GM21367 (cell line): ENCODE measurements at regions not wholly inside any gene's neighbourhood (a gene's known extent, or its start where the extent isn't known, plus 50 kb on each side); places are given as distances from the start of the nearest gene placed in this dataset.
"Not testable (repeated sequence)": the region's sequence is repeated elsewhere in the genome, so short reads cannot be mapped to it uniquely, and the experiment has no call there.

Source experiments
- ATAC-seq: cut with Tn5 transposase; IDR thresholded peaks from one replicate; pipeline ENCODE4 v1.9.1; 2021; ENCODE audit not compliant: unreplicated experiment

DNA sequence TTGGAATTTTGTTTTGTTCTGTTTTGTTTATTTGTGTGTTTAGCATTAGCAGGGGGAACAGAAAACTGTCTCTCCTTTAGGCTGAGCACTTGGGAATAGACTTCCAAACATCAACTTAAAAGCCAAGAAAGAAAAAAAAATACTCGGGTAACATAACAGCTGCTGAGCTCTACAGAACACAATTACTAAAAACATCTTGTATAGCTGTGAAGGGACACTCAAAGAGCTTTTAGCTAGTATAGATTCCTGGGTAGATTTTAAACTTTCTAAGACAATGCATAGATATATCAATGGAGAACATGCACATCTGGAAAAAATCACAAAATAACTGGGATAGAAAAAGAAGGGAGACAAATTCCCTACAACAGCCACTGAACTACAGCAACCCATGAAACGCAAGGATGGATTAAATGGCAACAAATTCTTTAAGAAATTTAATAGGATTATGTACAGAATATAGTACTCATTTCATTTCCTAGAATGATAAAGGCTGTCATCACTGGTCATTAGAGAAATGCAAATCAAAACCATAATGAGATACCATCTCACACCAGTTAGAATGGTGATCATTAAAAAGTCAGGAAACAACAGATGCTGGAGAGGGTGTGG lies 174.3 kb upstream of the KRR1 start:
- no peak for ATAC-seq

DNA sequence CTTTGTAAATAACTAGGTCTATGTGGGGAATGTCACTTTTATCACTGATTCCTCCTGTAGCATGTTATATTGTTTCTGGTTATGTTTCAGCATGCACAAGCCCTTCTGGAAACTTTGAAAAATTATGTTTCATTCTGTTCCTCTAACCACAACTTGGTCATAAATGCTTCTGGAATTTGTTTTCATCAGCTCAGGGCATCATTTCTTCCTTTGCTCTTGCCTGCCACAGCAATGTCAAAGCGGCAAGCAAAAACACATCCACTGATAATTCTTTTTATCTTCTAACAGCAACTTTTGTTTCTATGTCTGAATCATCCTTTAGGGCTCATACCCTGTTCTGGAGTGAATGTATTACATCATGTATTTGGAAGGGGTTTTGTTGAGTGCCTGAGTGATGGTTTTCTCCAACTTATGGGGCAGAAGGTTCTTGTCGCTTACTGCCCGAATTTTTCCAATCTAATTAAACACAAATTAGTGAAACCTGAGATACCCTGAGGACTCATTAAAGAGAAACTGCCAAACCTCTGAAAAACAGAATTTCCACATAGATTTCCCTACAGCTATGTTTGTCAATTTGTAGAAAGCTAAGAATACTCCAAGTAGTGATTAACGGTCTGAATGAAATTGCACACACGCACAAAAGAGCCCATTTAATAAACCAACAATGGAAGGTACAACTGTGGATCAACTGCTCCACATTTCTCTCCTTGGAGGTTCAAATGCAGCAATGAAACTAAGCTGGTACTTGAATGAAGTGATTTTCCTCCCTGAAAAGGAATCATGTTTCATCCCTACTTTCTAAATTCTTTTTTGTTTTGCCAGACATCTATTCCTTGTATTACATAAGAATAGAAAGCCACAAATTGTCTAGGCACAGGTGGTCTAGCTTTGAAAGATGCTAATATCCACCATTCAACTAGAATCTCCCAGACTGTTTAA lies 173.5 kb upstream of the KRR1 start:
- ATAC-seq, result no peak

GRCh38 chr12:75683995-75684586 lies 172.7 kb upstream of the KRR1 start:
- ATAC-seq, result not testable (repeated sequence)

GRCh38 chr12:75683220-75683619 lies 171.8 kb upstream of the KRR1 start:
- ATAC-seq, result no peak

- ATAC-seq, result no peak
Measured at GRCh38 chr12:75677522-75677921, 166.1 kb upstream of the KRR1 start.

GRCh38 chr12:75674393-75674792 lies 163.0 kb upstream of the KRR1 start:
- ATAC-seq, result no peak

- no peak for ATAC-seq
Measured at GRCh38 chr12:75672200-75672599, 160.8 kb upstream of the KRR1 start.

DNA sequence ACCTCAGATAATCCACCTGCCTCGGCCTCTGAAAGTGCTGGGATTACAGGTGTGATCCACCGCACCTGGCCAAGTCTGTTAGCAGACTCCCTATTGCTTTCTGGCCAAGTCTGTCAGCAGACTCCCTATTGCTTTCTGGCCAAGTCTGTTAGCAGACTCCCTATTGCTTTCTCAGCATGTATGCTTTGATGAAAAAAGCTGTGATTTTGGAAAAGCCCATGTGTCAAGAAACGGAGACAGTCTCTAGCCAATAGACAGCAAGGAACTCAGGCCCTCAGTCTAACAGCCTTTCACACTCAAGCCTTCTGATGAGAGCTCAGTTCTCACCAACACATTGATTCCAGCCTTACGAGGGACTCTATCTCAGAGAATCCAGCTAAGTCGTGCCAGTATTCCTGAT lies 158.8 kb upstream of the KRR1 start:
- ATAC-seq, result no peak

GRCh38 chr12:75666939-75667334 lies 155.5 kb upstream of the KRR1 start:
- ATAC-seq, result no peak

DNA sequence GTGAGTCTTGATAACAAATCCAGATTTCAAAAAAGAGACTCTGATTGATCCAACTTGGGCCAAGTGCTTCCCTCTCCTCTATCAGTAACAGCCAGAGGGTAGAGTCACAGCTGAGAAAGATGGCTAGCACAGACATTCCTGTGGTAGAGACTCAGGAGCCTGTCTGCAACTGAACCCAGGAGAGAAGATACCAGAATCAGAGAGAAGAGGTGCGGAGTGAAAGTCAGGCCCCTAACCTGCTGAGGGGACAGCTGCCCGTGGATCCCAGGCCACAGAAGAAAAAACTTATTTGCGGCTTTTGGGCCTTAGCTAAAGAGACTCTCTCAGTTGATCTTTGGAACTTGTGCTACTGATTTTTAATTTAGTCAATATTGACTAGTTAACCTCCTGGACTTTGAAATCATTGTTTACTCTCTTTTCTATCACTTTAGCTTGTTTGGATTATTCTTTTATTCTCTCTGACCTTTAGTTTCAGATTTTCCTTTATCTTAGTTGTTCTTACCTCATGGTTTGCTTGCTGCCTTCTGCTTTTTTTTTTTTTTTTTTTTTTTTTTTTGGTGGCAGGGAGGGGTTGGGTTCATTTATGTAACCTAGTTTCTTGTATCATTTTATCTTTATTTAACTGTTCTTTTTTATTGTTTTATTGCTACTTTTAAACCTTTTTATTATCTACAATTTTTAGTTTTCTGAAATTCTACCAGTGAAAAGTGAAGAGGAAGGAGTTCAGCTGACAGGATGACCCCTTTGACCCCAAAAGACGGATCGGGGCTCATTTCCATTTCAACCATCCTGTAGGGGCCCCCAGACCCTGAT lies 154.9 kb upstream of the KRR1 start:
- ATAC-seq, result no peak

DNA sequence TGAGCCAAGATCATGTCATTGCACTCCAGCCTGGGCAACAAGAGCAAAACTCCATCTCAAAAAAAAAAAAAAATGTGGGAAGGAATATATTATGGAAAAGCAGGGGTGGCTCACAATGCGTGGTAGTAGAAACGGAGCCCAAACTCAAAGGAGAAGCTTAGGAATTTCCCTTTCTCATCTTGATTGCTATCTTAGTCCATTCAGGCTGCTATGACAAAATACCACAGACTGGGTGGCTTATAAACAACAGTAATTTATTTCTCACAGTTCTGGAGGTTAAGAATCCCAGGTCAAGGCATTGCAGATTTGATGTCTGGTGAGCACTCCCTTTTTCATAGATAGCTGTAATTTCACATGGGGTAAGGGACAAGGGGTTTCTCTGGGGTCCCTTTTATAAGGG lies 153.8 kb upstream of the KRR1 start:
- ATAC-seq, result no peak

- no peak for ATAC-seq
Measured at GRCh38 chr12:75662511-75663159, 151.2 kb upstream of the KRR1 start.

DNA sequence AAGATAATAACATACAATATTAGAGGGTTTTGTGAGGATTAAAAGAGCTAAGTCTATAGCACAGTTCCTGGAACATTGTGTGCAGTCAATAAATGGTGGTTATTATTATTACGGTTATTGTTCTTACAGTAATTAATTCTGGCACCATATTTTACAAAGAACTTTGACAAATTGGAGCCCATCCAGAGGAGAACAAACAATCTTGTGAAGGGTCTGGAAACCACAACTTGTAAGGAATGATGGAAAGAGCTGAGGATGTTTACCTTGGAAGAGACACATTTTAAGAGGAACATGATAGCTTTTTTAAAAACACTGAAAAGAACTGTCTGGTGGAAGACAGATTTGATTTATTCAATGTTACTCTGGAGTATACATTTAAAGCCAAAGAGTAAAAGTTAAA lies 150.5 kb upstream of the KRR1 start:
- no peak for ATAC-seq

- no peak for ATAC-seq
Measured at GRCh38 chr12:75660805-75661404, 149.5 kb upstream of the KRR1 start.

GRCh38 chr12:75660107-75660530 lies 148.7 kb upstream of the KRR1 start:
- no peak for ATAC-seq

GRCh38 chr12:75658901-75659823 lies 147.8 kb upstream of the KRR1 start:
- ATAC-seq, result no peak

DNA sequence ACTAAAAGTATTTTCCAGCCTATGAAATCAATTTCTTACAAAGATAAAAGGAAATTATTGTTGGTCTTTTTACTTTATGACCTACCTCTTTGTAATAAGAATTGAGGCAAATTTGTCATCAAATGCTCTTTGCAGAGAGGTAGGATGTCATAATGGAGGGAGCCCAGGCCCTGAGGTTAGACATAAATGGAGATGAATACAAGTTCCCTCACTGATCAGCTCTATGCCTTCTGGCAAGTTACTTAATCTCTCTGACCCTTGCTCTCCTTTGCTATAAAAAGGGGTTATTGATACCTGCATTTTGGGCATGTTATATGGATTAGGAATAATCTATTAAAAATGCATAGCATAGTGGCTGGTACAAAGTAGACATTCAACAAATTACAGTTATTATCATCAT lies 146.9 kb upstream of the KRR1 start:
- no peak for ATAC-seq

GRCh38 chr12:75657831-75658230 lies 146.4 kb upstream of the KRR1 start:
- no peak for ATAC-seq

GRCh38 chr12:75657354-75657753 lies 145.9 kb upstream of the KRR1 start:
- not testable (repeated sequence) for ATAC-seq
